ENCODE measurements at regions not wholly inside any gene's neighbourhood (a gene's known extent, or its start where the extent isn't known, plus 50 kb on each side); places are given as distances from the start of the nearest gene placed in this dataset.

DNA sequence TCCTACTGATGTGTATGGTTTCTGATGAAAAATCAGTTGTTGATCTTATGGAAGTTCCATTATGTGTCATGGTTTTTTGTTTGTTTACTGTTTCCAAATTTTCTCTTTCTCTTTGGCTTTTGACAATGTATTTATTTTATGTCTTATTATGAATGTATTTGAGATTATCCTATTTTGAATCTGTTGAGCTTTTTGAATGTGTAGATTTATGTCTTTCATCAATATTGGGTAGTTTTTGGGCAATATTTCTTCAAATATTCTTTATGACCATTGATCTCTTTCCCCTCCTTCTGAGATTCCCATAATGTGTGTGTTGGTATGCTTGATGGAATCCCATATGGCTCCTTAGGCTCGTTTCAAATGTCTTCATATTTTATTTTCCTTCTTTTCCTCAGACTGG, 80.5 kb upstream of the FAM47C start:
- Mint-ChIP-seq H3K36me3 (no peaks in the 10 kb centered on the region), H3K4me3 (no peak overlapping the region), H3K27ac (no peak overlapping the region), H3K27me3 (ENCODE audit: low read depth in 3 of 3) (no peaks in the 10 kb centered on the region), H3K9me3 (peaks cover 0 to 11% (median 2%) of the 10 kb centered on the region in 7 donors), H3K4me1 (no peaks in the 10 kb centered on the region)
- Histone ChIP-seq H2AFZ (ENCODE audit: insufficient read depth, low read depth, low read length, poor library complexity, severe bottlenecking) (no peak overlapping the region), H3K36me3 (replicated peaks in 1 of 2; ENCODE audit: control insufficient read depth in 1 of 2, insufficient read depth in 2 of 2, low read length in 2 of 2) (no peaks in the 10 kb centered on the region), H3K4me2 (replicated peaks; ENCODE audit: extremely low read depth, low read length, poor library complexity, severe bottlenecking) (no peak overlapping the region), H3K27ac (ENCODE audit: low read depth in 1 of 2, low read length in 2 of 2) (no peak overlapping the region), H3K4me1 (ENCODE audit: control insufficient read depth in 1 of 2, insufficient read depth in 2 of 2, low read length in 2 of 2) (no peaks in the 10 kb centered on the region), H3K79me2 (ENCODE audit: insufficient read depth, low read length) (no peaks in the 10 kb centered on the region), H3K9ac (ENCODE audit: insufficient read depth, low read length, poor library complexity, severe bottlenecking) (no peak overlapping the region), H3K9me3 (replicated peaks in 1 of 2; ENCODE audit: control insufficient read depth in 1 of 2, insufficient read depth in 1 of 2, low read length in 2 of 2) (peaks cover 0 to 3% of the 10 kb centered on the region in 2 donors), H3K27me3 (ENCODE audit: control insufficient read depth in 2 of 2, insufficient read depth in 2 of 2, low read length in 2 of 2) (no peaks in the 10 kb centered on the region), H3K4me3 (replicated peaks in 1 of 3; ENCODE audit: low read depth in 2 of 3, low read length in 3 of 3) (no peak overlapping the region), H4K20me1 (ENCODE audit: insufficient read depth, low read length) (no peaks in the 10 kb centered on the region)
- TF ChIP-seq CTCF (IDR thresholded peaks at IDR 0.05): no peak
- intact Hi-C loops (cut with micrococcal nuclease): no loop called here
- no CpG with 5 or more reads among the region's 1 CpG for WGBS (ENCODE audit: insufficient coverage)
- no peak for DNase-seq

DNA sequence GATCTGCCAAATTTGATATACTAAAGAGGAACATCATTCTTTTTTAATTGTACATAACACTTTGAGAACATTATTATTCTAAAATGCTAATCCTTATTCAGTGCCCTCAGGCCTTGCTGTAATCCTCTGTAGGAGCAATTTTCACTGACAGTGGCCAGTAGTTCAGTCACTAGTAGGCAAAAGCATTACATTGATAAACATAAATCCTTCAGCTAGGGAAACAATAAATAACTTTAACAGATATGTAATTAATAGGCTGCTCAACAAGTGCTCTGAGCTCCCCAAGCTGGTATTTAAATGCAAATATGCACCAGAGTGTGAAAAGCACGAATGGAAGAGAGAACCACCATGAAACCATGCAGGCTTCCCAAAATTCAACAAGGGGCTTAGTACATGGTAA, 77.7 kb upstream of the FAM47C start:
- Histone ChIP-seq H3K9ac (ENCODE audit: insufficient read depth, low read length, poor library complexity, severe bottlenecking) (no peak overlapping the region), H3K4me1 (ENCODE audit: control insufficient read depth in 1 of 2, insufficient read depth in 2 of 2, low read length in 2 of 2) (no peaks in the 10 kb centered on the region), H3K4me2 (replicated peaks; ENCODE audit: extremely low read depth, low read length, poor library complexity, severe bottlenecking) (no peak overlapping the region), H3K4me3 (replicated peaks in 1 of 3; ENCODE audit: low read depth in 2 of 3, low read length in 3 of 3) (no peak overlapping the region), H2AFZ (ENCODE audit: insufficient read depth, low read depth, low read length, poor library complexity, severe bottlenecking) (no peak overlapping the region), H3K36me3 (replicated peaks in 1 of 2; ENCODE audit: control insufficient read depth in 1 of 2, insufficient read depth in 2 of 2, low read length in 2 of 2) (no peaks in the 10 kb centered on the region), H3K79me2 (ENCODE audit: insufficient read depth, low read length) (no peaks in the 10 kb centered on the region), H3K9me3 (replicated peaks in 1 of 2; ENCODE audit: control insufficient read depth in 1 of 2, insufficient read depth in 1 of 2, low read length in 2 of 2) (no peaks in the 10 kb centered on the region), H3K27ac (ENCODE audit: low read depth in 1 of 2, low read length in 2 of 2) (no peak overlapping the region), H3K27me3 (ENCODE audit: control insufficient read depth in 2 of 2, insufficient read depth in 2 of 2, low read length in 2 of 2) (no peaks in the 10 kb centered on the region), H4K20me1 (ENCODE audit: insufficient read depth, low read length) (no peaks in the 10 kb centered on the region)
- no peak for DNase-seq
- Mint-ChIP-seq H3K4me3 (no peak overlapping the region), H3K9me3 (peaks cover 0 to 11% (median 2%) of the 10 kb centered on the region in 7 donors), H3K27me3 (ENCODE audit: low read depth in 3 of 3) (no peaks in the 10 kb centered on the region), H3K4me1 (no peaks in the 10 kb centered on the region), H3K27ac (peak overlapping the region in 1 of 7 donors; percentile 8), H3K36me3 (no peaks in the 10 kb centered on the region)
- WGBS (ENCODE audit: insufficient coverage): no CpG with 5 or more reads among the region's 1 CpG
- TF ChIP-seq CTCF (IDR thresholded peaks at IDR 0.05): no peak
- intact Hi-C loops (cut with micrococcal nuclease): no loop called here

Data from CD14-positive monocyte (primary cell).